GM21390 (cell line): ENCODE measurements at regions not wholly inside any gene's neighbourhood (a gene's known extent, or its start where the extent isn't known, plus 50 kb on each side); places are given as distances from the start of the nearest gene placed in this dataset.

Experiments
- ATAC-seq: cut with Tn5 transposase; IDR thresholded peaks from one replicate; pipeline ENCODE4 v1.9.1; 2021; ENCODE audit not compliant: unreplicated experiment

GRCh38 chr11:115665175-115665821 is 161.1 kb upstream of the CADM1 start:
- ATAC-seq = no peak

- ATAC-seq = no peak
Measured at GRCh38 chr11:115664313-115664712, 160.1 kb upstream of the CADM1 start.

DNA sequence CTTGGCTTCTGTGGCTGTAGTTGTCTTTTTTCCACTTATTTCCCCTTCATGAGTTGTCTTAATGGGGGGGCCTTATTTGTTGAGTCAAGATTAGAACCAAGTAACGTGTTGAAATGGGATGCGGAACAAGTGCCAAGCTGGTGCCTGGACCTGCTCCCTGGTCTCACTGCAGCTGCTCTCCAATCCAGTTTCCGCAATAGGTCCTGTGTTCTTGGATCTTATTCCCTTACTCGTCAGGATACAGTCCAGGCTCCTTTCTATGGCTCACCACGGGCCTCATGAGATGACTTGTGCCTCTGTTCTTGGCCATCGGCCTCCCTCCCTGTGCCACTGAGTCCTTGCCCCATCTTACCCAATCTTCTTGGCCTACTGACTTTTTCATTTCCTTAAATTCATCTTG is 159.6 kb upstream of the CADM1 start:
- no peak for ATAC-seq

GRCh38 chr11:115660030-115660805 is 156.0 kb upstream of the CADM1 start:
- ATAC-seq = no peak

DNA sequence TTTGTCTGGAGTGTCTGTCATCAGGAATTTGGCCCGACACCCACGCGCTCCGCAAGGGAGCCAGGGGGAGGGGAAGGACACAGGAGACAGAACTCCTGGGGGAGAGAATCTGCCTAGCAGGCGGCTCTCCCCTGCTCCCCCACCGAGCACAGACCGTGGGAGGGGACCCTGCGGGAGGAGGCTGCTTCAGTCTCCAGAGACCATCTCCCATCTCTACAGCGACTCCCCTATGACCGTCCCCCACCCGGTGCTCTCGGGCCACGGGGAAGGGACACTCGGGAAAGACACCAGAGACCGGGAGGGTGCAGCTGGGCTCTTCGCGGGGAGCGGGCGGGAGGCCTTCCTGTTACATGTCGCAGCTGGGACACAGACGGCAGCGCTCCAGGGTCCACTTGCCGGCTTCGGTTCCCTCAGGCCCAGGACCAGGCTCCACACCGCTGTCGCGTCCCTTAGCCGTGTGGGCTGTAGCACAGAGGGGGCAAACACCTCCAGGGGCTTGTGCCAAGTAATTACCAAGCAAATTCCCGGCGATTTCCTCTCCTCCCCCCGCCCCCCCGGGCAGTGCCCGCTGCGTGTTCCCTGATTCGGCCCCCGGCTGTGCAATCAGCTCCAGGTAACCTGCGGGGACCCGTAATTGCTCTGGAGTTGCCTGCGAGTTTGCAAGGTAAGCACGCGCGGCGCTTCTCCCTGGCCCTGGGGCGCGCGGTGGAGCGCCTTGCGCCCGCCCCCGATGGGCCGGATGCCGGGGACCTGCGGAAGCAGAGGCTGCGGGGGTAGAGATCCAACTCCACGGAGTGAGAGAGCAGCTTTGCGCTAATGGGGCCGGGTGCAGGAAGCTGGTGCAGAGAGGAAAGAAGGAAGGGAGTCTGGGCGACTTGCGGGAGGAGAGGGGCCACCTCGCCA is 155.1 kb upstream of the CADM1 start:
- ATAC-seq = no peak

DNA sequence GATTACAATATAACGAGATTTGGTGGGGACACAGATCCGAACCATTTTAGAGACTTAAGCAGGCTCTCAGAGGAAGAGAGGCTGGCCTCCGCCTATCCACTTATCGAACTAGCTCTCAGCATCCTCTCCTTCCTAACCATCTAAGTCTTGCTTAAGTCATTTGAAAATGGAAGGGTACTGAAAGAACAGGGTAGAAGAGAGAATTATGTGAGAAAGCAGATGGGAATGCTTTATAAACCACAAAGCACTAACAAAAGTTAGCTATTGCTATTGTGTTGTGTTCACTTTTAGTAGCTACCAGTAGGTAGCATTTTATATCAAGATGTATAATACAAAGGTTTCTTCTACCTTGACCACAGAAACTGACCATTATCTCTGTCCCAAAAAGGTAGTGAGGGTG is 153.4 kb upstream of the CADM1 start:
- ATAC-seq = no peak

- ATAC-seq = no peak
Measured at GRCh38 chr11:115656669-115657068, 152.5 kb upstream of the CADM1 start.

DNA sequence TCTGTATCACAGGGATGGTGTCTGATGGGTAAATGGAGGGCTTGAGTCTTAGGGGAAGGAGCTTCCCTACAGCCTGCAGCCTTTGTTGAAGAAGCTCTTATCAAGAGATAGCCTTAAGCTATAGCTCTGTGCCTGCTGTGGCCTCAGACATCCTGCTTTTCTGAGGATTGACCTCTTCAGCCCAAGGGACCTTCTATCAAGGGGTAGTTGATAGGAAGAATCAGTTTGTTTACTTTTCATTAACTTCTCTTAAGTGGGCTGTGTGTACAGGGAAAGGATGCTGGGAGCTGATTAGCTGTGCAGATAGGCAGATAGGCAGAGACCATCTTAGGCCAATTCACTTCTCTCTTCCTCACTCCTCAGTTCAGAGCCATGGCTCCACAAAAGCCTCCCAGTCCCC is 151.8 kb upstream of the CADM1 start:
- no peak for ATAC-seq

GRCh38 chr11:115654792-115655191 is 150.6 kb upstream of the CADM1 start:
- ATAC-seq = no peak

GRCh38 chr11:115653926-115654325 is 149.7 kb upstream of the CADM1 start:
- ATAC-seq = no peak

DNA sequence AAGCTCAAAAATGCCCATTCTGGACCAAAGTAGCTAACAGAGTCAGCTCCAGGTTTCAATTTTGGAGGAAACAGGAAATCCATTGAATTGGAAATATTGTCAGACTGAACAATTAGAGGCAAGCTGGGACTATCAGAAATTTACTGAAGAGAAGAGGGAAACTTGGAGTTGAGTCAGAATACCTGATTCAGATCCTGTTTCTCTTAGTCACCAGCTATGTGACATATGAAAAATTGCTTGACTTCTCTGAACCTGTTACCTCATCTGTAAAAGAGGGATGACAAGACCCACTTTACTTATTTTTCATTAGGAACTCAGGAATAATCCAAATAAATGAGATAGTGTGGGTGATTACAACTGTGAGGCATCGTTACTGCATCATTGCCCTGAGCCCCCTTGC is 148.9 kb upstream of the CADM1 start:
- ATAC-seq = no peak

DNA sequence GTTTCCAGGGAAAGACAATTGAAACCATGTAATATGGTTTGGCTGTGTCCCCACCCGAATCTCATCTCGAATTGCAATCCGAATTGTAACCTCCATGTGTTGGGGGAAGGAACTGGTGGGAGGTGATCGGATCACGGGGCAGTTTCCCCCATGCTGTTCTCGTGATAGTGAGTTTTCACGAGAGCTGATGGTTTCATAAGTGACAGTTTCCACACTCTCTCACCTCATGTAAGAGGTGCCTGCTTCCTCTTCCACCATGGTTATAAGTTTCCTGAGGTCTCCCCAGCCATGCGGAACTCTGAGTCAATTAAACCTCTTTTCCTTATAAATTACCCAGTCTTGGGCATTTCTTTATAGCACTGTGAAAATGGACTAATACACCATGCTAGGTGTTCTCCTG is 148.3 kb upstream of the CADM1 start:
- no peak for ATAC-seq

GRCh38 chr11:115652094-115652493 is 147.9 kb upstream of the CADM1 start:
- ATAC-seq = no peak

DNA sequence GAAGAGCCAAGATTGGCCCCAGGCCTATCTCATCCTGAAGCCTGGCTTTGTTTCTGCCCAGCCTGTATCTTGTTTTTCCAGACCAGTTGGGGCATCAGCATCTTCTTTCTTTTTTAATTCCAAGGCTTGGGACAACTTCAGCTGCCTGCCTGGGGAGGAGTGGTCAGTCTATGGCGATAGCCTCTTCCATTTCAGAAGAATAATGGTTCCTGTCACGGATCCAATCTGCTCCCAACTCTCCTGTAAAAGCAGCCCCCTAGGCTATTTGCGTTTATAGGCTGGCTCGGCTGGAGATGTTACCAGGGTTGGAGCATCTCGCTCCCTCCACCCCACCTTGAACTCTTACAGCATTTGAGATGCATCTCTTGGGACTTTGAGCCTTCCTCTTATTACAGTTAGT is 145.2 kb upstream of the CADM1 start:
- no peak for ATAC-seq

- no peak for ATAC-seq
Measured at GRCh38 chr11:115645631-115646317, 141.6 kb upstream of the CADM1 start.

- no peak for ATAC-seq
Measured at GRCh38 chr11:115644856-115645255, 140.6 kb upstream of the CADM1 start.

- no peak for ATAC-seq
Measured at GRCh38 chr11:115643549-115644270, 139.5 kb upstream of the CADM1 start.

DNA sequence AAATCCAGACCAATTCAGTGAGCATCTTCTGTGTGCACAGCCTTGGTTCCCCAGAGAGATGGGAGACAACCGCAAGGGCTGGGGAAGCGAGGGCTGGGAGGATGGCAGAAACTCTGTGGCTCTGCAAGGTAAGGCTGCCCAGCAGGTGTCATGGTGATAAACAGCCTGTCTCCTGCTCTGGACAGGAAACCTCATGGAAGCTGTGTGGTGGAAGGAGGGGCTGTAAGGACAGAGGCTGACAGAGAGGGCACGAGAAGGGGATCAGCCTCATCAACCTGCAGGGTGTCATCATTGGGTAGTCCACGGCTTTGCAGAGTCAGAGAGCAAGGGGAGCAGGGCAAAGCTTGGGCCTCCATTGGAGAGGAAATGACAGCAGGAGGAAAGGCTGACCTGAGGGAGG is 138.4 kb upstream of the CADM1 start:
- no peak for ATAC-seq

DNA sequence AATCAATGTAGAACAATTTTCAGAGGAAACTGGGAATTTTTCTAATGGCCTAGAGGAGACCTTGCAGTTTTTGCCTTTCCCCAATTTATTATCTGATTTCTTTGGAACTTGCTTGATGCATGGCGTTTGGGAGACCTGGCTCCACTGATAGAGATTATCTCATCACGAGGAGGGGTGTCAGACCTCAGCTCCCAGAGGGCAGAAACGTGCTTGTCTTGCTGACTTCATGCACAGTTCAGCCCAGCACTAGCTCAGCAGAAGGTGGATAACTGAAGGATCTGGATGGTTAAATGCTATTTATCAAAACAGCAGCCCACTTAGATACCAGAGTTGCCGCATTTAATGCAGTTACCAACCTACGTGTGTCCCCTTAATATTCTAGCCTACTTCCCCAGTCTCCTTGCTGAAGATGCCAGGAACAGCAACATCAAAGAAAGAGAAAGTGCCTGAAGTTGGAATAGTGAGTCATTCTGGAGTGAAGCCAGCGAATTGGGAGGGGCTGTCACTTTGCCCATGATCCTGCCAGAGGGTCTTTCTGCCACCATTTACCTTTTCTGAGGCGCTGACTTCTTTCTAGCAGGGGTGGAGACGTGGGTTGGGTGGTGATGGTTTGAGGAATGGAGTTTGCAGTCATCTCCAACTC is 133.5 kb upstream of the CADM1 start:
- no peak for ATAC-seq
